ENCODE measurements at regions not wholly inside any gene's neighbourhood (a gene's known extent, or its start where the extent isn't known, plus 50 kb on each side); places are given as distances from the start of the nearest gene placed in this dataset.
"Not testable (repeated sequence)": the region's sequence is repeated elsewhere in the genome, so short reads cannot be mapped to it uniquely, and the experiment has no call there.

- DNase-seq (ENCODE audit: low spot score), result no peak
These were observed 1290.4 kb upstream of the TMEM132C start for GRCh38 chr12:126976579-126976978.

- DNase-seq (ENCODE audit: low spot score), result not testable (repeated sequence)
These were observed 1287.4 kb upstream of the TMEM132C start for GRCh38 chr12:126979564-126979963.

- no peak for DNase-seq (ENCODE audit: low spot score)
These were observed 1284.3 kb upstream of the TMEM132C start for GRCh38 chr12:126982707-126983106.

DNA sequence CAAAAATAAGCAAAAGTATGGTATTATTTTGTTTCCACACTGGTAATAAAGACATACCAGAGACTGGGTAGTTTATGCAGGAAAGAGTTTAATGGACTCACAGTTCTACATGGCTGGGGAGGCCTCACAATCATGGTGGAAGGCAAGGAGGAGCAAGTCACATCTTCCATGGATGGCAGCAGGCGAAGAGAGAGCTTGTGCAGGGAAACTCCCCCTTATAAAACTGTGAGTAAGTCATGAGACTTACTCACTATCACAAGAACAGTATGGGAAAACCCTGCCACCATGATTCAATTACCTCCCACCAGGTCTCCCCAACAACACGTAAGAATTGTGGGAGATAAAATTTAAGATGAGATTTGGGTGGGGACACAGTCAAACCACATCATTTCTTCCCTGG is 1283.2 kb upstream of the TMEM132C start:
- DNase-seq (ENCODE audit: low spot score), result not testable (repeated sequence)

GRCh38 chr12:126985663-126986062 is 1281.3 kb upstream of the TMEM132C start:
- not testable (repeated sequence) for DNase-seq (ENCODE audit: low spot score)

GRCh38 chr12:126989532-126989931 is 1277.4 kb upstream of the TMEM132C start:
- DNase-seq (ENCODE audit: low spot score), result no peak

- DNase-seq (ENCODE audit: low spot score), result no peak
These were observed 1273.1 kb upstream of the TMEM132C start for GRCh38 chr12:126993898-126994297.

- DNase-seq (ENCODE audit: low spot score), result no peak
These were observed 1272.4 kb upstream of the TMEM132C start for GRCh38 chr12:126994599-126994998.

DNA sequence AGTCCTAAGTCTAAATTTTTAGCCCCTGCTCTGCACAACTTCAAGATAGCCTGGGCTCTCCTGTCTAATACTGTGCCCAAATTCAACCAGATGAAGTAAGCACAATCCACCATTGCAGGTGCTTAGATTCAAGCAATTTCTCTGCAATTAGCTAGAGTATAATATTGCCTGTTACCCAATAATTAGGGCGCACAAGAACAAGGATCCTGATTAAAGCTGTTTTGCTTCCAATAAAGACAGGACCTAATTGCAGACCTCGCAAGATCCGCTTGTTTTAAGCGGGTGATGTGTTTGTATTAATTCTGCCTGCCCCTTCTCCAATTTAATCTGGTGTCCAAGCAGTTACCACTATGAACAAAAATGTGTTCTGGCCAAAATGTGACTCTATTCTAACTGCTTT is 1268.9 kb upstream of the TMEM132C start:
- no peak for DNase-seq (ENCODE audit: low spot score)

DNA sequence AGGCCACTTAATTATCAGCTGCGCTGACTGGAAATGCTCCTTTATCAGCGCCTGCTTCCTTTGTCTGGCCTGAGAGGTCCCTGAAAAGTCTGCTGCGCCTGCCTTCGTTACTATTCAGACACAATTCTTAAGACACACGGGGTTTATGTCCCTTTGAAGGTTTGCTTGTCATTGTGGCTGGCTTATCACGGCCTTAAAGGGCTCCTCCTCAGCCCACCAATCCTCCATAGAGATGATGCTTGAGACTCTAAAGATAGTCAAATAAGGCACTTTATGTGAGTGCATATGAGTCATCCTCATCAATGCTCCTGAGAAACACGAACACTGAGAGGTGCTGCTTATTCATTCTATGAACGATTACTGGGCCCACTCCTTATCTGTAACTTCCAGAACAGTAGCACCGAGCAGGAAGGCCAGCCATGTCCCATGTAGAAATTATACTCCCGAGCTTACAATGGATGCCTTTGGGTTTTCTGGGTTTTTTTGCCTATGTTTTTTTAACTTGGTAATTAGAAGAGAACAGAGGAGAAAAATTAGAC is 1268.2 kb upstream of the TMEM132C start:
- DNase-seq (ENCODE audit: low spot score), result no peak

DNA sequence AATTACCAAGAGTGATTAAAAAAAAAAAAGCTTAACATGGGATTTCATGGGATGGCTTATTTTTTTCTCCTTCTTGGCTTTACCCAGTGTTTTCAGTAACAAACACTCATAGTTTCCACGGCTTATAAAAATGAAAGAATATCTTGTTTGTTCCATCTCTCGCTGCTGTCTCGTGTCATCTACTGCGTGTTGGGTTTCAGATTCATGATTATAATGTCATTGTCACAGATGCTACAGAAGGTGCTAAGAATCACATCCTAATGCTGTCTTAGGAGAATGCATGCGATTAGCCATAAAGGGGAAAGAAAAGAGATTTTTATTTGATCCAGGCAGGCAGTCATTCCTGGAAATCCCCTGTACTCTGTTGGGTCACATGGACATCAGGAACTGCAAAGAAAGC is 1267.6 kb upstream of the TMEM132C start:
- no peak for DNase-seq (ENCODE audit: low spot score)

- no peak for DNase-seq (ENCODE audit: low spot score)
These were observed 1261.6 kb upstream of the TMEM132C start for GRCh38 chr12:127005406-127005805.

DNA sequence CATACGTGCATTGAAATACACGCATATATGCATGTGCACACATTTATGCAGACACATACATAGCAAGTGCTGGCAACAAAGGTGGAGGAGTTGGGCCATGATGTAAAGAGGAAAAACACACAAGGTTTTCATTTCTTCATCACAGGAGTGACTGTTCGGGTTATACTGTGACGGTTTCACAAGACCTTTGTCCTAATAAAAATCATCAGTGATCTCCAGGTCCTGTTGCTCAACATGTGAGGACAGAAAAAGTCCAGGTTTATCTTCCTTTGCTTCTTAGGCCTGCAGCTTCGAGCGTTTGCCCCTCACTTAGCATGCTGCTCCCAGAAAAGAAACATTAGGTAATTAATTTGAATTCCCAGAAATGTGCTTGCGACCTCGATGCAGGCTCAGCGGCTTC is 1260.0 kb upstream of the TMEM132C start:
- no peak for DNase-seq (ENCODE audit: low spot score)

GRCh38 chr12:127008755-127009403 is 1258.1 kb upstream of the TMEM132C start:
- no peak for DNase-seq (ENCODE audit: low spot score)

DNA sequence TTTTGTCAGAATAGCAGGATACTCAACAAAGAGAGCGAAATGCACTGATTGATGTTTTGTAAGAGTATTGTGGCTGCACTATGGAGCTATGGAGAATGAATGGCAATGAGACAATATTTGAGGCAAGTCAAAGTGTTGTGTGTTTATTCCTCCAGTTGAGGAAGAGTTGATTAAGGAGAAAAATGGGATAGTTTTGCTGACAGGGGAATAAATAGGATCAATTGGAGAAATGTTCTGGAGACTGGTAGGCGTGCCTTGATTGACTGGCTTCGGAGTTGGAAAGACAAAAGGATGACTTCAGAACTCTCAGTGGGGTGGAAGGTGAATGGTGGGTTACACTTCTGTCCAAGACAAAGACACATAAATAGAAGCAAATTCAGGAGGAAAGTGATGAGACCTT is 1254.9 kb upstream of the TMEM132C start:
- no peak for DNase-seq (ENCODE audit: low spot score)

DNA sequence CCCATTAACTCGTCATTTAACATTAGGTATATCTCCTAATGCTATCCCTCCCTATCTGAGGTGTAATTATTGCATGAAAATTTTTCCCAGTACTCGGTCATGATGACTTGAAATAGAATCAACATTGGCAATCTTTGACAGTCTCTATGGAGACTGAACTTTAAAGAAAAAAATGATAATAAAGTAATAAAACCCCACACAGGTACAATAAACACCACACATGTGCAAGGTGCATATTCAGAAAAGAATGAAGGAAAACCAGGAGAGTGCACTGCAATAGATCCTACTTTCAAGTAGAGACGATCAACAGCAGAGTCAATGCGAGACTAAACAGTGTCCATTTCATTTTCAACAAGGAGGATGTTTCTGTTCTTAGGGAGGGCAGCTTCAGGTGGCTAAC is 1253.8 kb upstream of the TMEM132C start:
- DNase-seq (ENCODE audit: low spot score), result no peak

GRCh38 chr12:127014079-127014478 is 1252.9 kb upstream of the TMEM132C start:
- DNase-seq (ENCODE audit: low spot score), result no peak

- no peak for DNase-seq (ENCODE audit: low spot score)
These were observed 1242.2 kb upstream of the TMEM132C start for GRCh38 chr12:127024791-127025190.

DNA sequence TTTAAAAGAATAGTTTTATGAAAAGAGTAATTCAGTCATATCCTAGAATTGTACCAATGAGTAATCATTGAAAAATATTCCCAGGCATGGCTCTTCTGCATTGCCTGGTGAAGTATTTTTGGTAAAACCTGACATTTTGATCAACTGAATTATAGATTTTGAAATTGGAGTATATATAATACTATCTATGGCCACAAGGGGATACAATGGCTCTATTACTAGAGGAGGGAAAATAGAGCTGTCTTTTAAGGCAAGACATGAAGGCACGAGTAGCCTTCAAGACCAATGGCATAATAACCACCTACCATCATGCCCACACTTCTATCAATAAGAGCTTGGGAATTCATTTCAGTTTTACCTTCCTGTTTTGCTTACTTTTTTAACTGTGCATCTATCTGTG is 1241.4 kb upstream of the TMEM132C start:
- DNase-seq (ENCODE audit: low spot score), result no peak

GRCh38 chr12:127035011-127035879 is 1231.7 kb upstream of the TMEM132C start:
- DNase-seq (ENCODE audit: low spot score), result no peak

DNA sequence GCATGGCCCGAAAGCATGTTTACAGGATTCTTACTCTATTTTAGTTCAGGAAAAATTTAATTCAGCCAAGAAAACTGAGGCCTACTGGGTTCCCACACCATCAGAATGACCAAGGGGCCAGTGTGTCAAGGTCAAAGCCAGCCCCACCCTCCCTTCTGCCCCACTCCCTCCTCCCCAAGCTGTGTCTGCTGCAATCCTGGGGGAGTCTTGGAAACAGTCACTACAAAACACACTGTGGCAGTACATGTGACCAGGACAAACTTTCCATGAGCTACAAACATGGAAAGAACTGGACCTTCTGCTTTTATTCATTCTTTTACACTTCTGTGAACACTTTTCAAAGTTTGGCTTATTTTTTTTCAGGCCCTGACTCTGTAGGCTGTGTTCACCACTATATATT is 1228.8 kb upstream of the TMEM132C start:
- DNase-seq (ENCODE audit: low spot score), result no peak

GRCh38 chr12:127038761-127039160 is 1228.2 kb upstream of the TMEM132C start:
- no peak for DNase-seq (ENCODE audit: low spot score)

- no peak for DNase-seq (ENCODE audit: low spot score)
These were observed 1224.9 kb upstream of the TMEM132C start for GRCh38 chr12:127041985-127042625.
